GM23338 (cell line): ENCODE measurements at regions not wholly inside any gene's neighbourhood (a gene's known extent, or its start where the extent isn't known, plus 50 kb on each side); places are given as distances from the start of the nearest gene placed in this dataset.

Source experiments
- ATAC-seq: fragments of 200-7000 bp; cut with Tn5 transposase; 3 replicates; pipeline ENCODE4 v1.9.1; 2020
- DNase-seq: peaks from one replicate; pipeline ENCODE4 v3.0.0-alpha.2; 2015; ENCODE audit warnings: low spot score
- H2AFZ ChIP-seq: fragments of 200-600 bp; sonication (generic); 2 replicates; pipeline ENCODE4 v1.8.0; 2016; ENCODE audit warnings: antibody characterized with exemption, mild to moderate bottlenecking, moderate library complexity
- H3F3A ChIP-seq: fragments of 200-600 bp; sonication (generic); replicated peaks from 2 replicates; pipeline ENCODE4 v1.8.0; 2017; ENCODE audit warnings: antibody characterized with exemption, mixed run types, low read depth
- H3K27ac ChIP-seq: fragments of 200-600 bp; sonication (generic); 2 replicates; pipeline ENCODE4 v1.6.1; 2016; ENCODE audit warnings: low read depth
- H3K27me3 ChIP-seq: fragments of 200-600 bp; sonication (generic); 2 replicates; pipeline ENCODE4 v1.8.0; 2016; ENCODE audit warnings: mild to moderate bottlenecking, mixed run types, moderate library complexity; ENCODE audit not compliant: insufficient read depth
- H3K36me3 ChIP-seq: fragments of 200-600 bp; sonication (generic); 2 replicates; pipeline ENCODE4 v1.8.0; 2016; ENCODE audit warnings: mild to moderate bottlenecking; ENCODE audit not compliant: insufficient read depth
- H3K4me1 ChIP-seq: fragments of 200-600 bp; sonication (generic); 2 replicates; pipeline ENCODE4 v1.8.0; 2016; ENCODE audit warnings: mild to moderate bottlenecking, moderate library complexity; ENCODE audit not compliant: insufficient read depth
- H3K4me2 ChIP-seq: fragments of 200-600 bp; sonication (generic); 2 replicates; pipeline ENCODE4 v1.7.1; 2017; ENCODE audit warnings: mixed run types
- H3K4me3 ChIP-seq: fragments of 200-600 bp; sonication (generic); 2 replicates; pipeline ENCODE4 v1.6.1; 2016; ENCODE audit warnings: mixed run types
- H3K79me2 ChIP-seq: fragments of 200-600 bp; sonication (generic); replicated peaks from 2 replicates; pipeline ENCODE4 v1.8.0; 2017; ENCODE audit warnings: mild to moderate bottlenecking; ENCODE audit not compliant: insufficient read depth
- H3K9me2 ChIP-seq: fragments of 200-600 bp; sonication (generic); 2 replicates; pipeline ENCODE4 v1.8.0; 2017; ENCODE audit not compliant: insufficient read depth
- H4K20me1 ChIP-seq: fragments of 200-600 bp; sonication (generic); replicated peaks from 2 replicates; pipeline ENCODE4 v1.8.0; 2017; ENCODE audit warnings: mild to moderate bottlenecking; ENCODE audit not compliant: insufficient read depth
- H3K27ac Mint-ChIP-seq: 2 replicates; pipeline ENCODE4 v1.8.0; 2020; ENCODE audit warnings: inconsistent platforms, mild to moderate bottlenecking, moderate library complexity, mixed read lengths
- H3K27me3 Mint-ChIP-seq: 3 replicates; pipeline ENCODE4 v1.8.0; 2022; ENCODE audit warnings: low read depth, mild to moderate bottlenecking, moderate library complexity, mixed read lengths, inconsistent platforms; ENCODE audit not compliant: insufficient read depth, poor library complexity
- H3K36me3 Mint-ChIP-seq: 3 replicates; pipeline ENCODE4 v1.8.0; 2021; ENCODE audit warnings: low read depth, mild to moderate bottlenecking, inconsistent platforms, moderate library complexity, mixed read lengths
- H3K4me1 Mint-ChIP-seq: 3 replicates; pipeline ENCODE4 v1.8.0; 2020; ENCODE audit warnings: mild to moderate bottlenecking, inconsistent platforms, mixed read lengths
- H3K4me3 Mint-ChIP-seq: 3 replicates; pipeline ENCODE4 v1.8.0; 2021; ENCODE audit warnings: moderate library complexity, mild to moderate bottlenecking, inconsistent platforms, mixed read lengths
- H3K9me3 Mint-ChIP-seq: 3 replicates; pipeline ENCODE4 v1.8.0; 2020; ENCODE audit warnings: moderate library complexity, mild to moderate bottlenecking, inconsistent platforms, mixed read lengths
- CREB1 ChIP-seq: fragments of 250-450 bp; sonication (Bioruptor Pico); IDR thresholded peaks from 2 replicates; pipeline ENCODE4 v1.5.0; 2020; ENCODE audit warnings: low read depth, mild to moderate bottlenecking, moderate library complexity
- CTCF ChIP-seq, 2 experiments: fragments of 200-600 bp in 1 of 2; sonication (generic) in 1 of 2; conservative IDR thresholded peaks; 2 replicates each; pipeline versions ENCODE4 v1.5.1 to v1.6.1; 2016 to 2017; ENCODE audit warnings: antibody characterized with exemption in 2 of 2, low read depth in 2 of 2, mild to moderate bottlenecking in 2 of 2, moderate library complexity in 1 of 2
- ETS1 ChIP-seq: IDR thresholded peaks from 2 replicates; pipeline ENCODE4 v1.6.1; 2016; ENCODE audit warnings: antibody characterized with exemption
- EZH2 ChIP-seq: fragments of 200-600 bp; sonication (generic); IDR thresholded peaks from one replicate; pipeline ENCODE4 v1.8.0; 2017; ENCODE audit warnings: antibody characterized with exemption, mild to moderate bottlenecking, low read depth; ENCODE audit not compliant: unreplicated experiment
- EZH2phosphoT487 ChIP-seq: fragments of 200-600 bp; sonication (generic); IDR thresholded peaks from one replicate; pipeline ENCODE4 v1.8.1; 2018; ENCODE audit warnings: antibody characterized with exemption; ENCODE audit not compliant: unreplicated experiment
- JUNB ChIP-seq: IDR thresholded peaks from one replicate; pipeline ENCODE4 v1.6.1; 2016; ENCODE audit warnings: antibody characterized with exemption; ENCODE audit not compliant: unreplicated experiment
- NANOG ChIP-seq: IDR thresholded peaks from 2 replicates; pipeline ENCODE4 v1.6.1; 2016; ENCODE audit warnings: antibody characterized with exemption, borderline replicate concordance
- POLR2AphosphoS5 ChIP-seq: IDR thresholded peaks from 2 replicates; pipeline ENCODE4 v1.6.1; 2016; ENCODE audit warnings: antibody characterized with exemption, low read depth
- REST ChIP-seq: IDR thresholded peaks from one replicate; pipeline ENCODE4 v1.6.1; 2018; ENCODE audit warnings: antibody characterized with exemption; ENCODE audit not compliant: unreplicated experiment
- STAT1 ChIP-seq: IDR thresholded peaks from one replicate; pipeline ENCODE4 v1.6.1; 2016; ENCODE audit warnings: antibody characterized with exemption; ENCODE audit not compliant: unreplicated experiment
- ZNF114 ChIP-seq: fragments of 250-450 bp; sonication (Bioruptor Pico); IDR thresholded peaks from 2 replicates; pipeline ENCODE4 v1.5.0; 2020; ENCODE audit warnings: mild to moderate bottlenecking, moderate library complexity
- ZNF331 ChIP-seq: fragments of 250-450 bp; sonication (Bioruptor Pico); IDR thresholded peaks from 2 replicates; pipeline ENCODE4 v1.5.0; 2020; ENCODE audit warnings: low read depth, mild to moderate bottlenecking, moderate library complexity
- ZNF462 ChIP-seq: fragments of 250-450 bp; sonication (Bioruptor Pico); IDR thresholded peaks from 2 replicates; pipeline ENCODE4 v1.5.0; 2020; ENCODE audit warnings: mild to moderate bottlenecking, moderate library complexity

GRCh38 chr7:33732462-33732861 is 172.9 kb upstream of the BMPER start:
- ATAC-seq: no peak
- TF ChIP-seq CREB1 (CRISPR knock-in tag): no peak
- no peak for TF ChIP-seq ETS1
- no peak for TF ChIP-seq EZH2phosphoT487
- TF ChIP-seq CTCF (conservative IDR thresholded peaks at IDR 0.05; ENCODE audit: low read depth in 2 of 2): no peak
- no peak for TF ChIP-seq NANOG
- no peak for TF ChIP-seq ZNF331 (CRISPR knock-in tag)
- no peak for TF ChIP-seq JUNB
- TF ChIP-seq ZNF114: no peak
- TF ChIP-seq EZH2: no peak
- no peak for TF ChIP-seq POLR2AphosphoS5
- no peak for TF ChIP-seq STAT1
- TF ChIP-seq REST: no peak
- TF ChIP-seq ZNF462 (CRISPR knock-in tag): no peak
- Mint-ChIP-seq H3K4me3 (no peak overlapping the region), H3K36me3 (0 out of 3 replicates have a peak, but pooled peaks cover 4% of the 10 kb centered on the region), H3K4me1 (peaks cover 9% of the 10 kb centered on the region), H3K27me3 (peaks cover 2% of the 10 kb centered on the region), H3K9me3 (0 out of 3 replicates have a peak, but pooled peaks cover 2% of the 10 kb centered on the region), H3K27ac (no peak overlapping the region)
- H4K20me1 ChIP-seq: no peaks in the 10 kb centered on the region
- no peak for DNase-seq
- H3K4me1 ChIP-seq: peaks cover 2% of the 10 kb centered on the region; the same call in 1 of the 2 replicates
- no peaks in the 10 kb centered on the region for H3K27me3 ChIP-seq
- no peak overlapping the region for H3K4me2 ChIP-seq
- H3K9me2 ChIP-seq: no peaks in the 10 kb centered on the region
- no peak overlapping the region for H3K27ac ChIP-seq
- H3K4me3 ChIP-seq: no peak overlapping the region
- no peaks in the 10 kb centered on the region for H3K79me2 ChIP-seq
- no peaks in the 10 kb centered on the region for H3F3A ChIP-seq
- H3K36me3 ChIP-seq: no peaks in the 10 kb centered on the region
- no peak overlapping the region for H2AFZ ChIP-seq
